CD4-positive, alpha-beta T cell (primary cell): ENCODE measurements at regions not wholly inside any gene's neighbourhood (a gene's known extent, or its start where the extent isn't known, plus 50 kb on each side); places are given as distances from the start of the nearest gene placed in this dataset.

Source experiments
- ATAC-seq: fragments of 200-7000 bp; cut with Tn5 transposase; one replicate; pipeline ENCODE4 v1.10.0; 2022; ENCODE audit warnings: mild to moderate bottlenecking; ENCODE audit not compliant: poor library complexity
- CTCF ChIA-PET: fragments of 350-600 bp; sonication (Branson Sonifier 250); formaldehyde crosslinking; loops from one replicate; lab custom pipeline; 2021; ENCODE audit warnings: antibody characterized with exemption, inconsistent platforms; lab: Charles Lee
- POLR2A ChIA-PET: fragments of 350-600 bp; sonication (Branson Sonifier 250); formaldehyde crosslinking; loops from one replicate; lab custom pipeline; 2021; ENCODE audit warnings: antibody characterized with exemption, inconsistent platforms; lab: Charles Lee
- DNase-seq, 14 experiments: peaks; one replicate each; pipeline ENCODE4 v3.0.0-alpha.2; 2013 to 2020; ENCODE audit warnings: mixed read lengths in 2 of 14
- H3K27ac ChIP-seq, 2 donors: one replicate each; pipeline versions ENCODE4 v1.5.1 to v1.7.0; 2013; ENCODE audit warnings: low read length in 2 of 2, low read depth in 1 of 2, mild to moderate bottlenecking in 1 of 2
- H3K27me3 ChIP-seq, 2 experiments: 1 replicate in 1 of 2; 2 replicates in 1 of 2; pipeline versions ENCODE4 v1.6.1 to v1.7.0; 2013; ENCODE audit warnings: low read length in 2 of 2, control low read depth in 1 of 2, mild to moderate bottlenecking in 1 of 2, moderate library complexity in 1 of 2; ENCODE audit not compliant: insufficient read depth in 2 of 2, control insufficient read depth in 1 of 2
- H3K36me3 ChIP-seq: one replicate; pipeline ENCODE4 v1.6.1; 2013; ENCODE audit warnings: low read length, control low read depth; ENCODE audit not compliant: insufficient read depth
- H3K4me1 ChIP-seq: one replicate; pipeline ENCODE4 v1.6.1; 2013; ENCODE audit warnings: low read length, control low read depth; ENCODE audit not compliant: insufficient read depth
- H3K4me3 ChIP-seq: one replicate; pipeline ENCODE4 v1.5.1; 2013; ENCODE audit warnings: mild to moderate bottlenecking, low read length, moderate library complexity
- H3K9me3 ChIP-seq, 2 experiments: 1 replicate in 1 of 2; 2 replicates in 1 of 2; pipeline versions ENCODE4 v1.6.1 to v1.7.0; 2013; ENCODE audit warnings: low read length in 2 of 2, mild to moderate bottlenecking in 2 of 2, control low read depth in 1 of 2, moderate library complexity in 1 of 2; ENCODE audit not compliant: control insufficient read depth in 1 of 2, insufficient read depth in 1 of 2
- H3K27ac Mint-ChIP-seq: one replicate; pipeline ENCODE4 v1.8.0; 2020; ENCODE audit warnings: mixed read lengths
- H3K27me3 Mint-ChIP-seq: one replicate; pipeline ENCODE4 v1.8.0; 2021; ENCODE audit warnings: mixed read lengths
- H3K36me3 Mint-ChIP-seq: one replicate; pipeline ENCODE4 v1.8.0; 2021; ENCODE audit warnings: low read depth, mixed read lengths
- H3K4me1 Mint-ChIP-seq: one replicate; pipeline ENCODE4 v1.8.0; 2021; ENCODE audit warnings: low read depth, mixed read lengths
- H3K4me3 Mint-ChIP-seq: one replicate; pipeline ENCODE4 v1.8.0; 2020; ENCODE audit warnings: mild to moderate bottlenecking, mixed read lengths
- H3K9me3 Mint-ChIP-seq: one replicate; pipeline ENCODE4 v1.8.0; 2020; ENCODE audit warnings: mixed read lengths
- intact Hi-C, 2 experiments: fragments of 100-400 bp; cut with DNase I in 1 of 2; cut with micrococcal nuclease in 1 of 2; formaldehyde crosslinking; loops; one replicate each; pipeline versions ENCODE4 v1.15.1 to v1.9.0; 2023 to 2025; cut with DNase I, micrococcal nuclease
- TF ChIP-seq, protein P1 (sequence below): fragments of 200-600 bp; IDR thresholded peaks from one replicate; pipeline ENCODE4 v1.8.0; 2022; ENCODE audit warnings: antibody characterized with exemption, mild to moderate bottlenecking

DNA sequence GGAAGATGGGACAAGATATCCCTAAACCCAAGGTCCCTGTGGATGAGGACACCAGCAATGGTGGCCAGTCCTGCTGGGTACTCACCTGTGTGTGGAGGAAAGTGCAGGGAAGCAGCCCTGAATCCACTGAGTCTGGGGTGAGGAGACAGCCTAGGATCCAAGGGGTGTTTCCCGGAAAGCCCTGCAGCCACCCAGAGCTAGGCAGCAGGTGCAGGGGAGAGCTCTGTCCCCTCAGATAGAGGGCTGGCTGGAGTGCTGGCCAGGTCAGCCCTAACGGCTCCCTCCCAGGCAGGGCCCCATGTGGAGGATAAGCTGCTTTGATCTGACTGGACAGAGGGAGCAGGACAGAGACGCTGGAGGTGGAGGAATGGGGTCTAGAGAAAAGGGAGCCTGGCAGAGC, 344.7 kb upstream of the IRX4 start:
- H3K27ac Mint-ChIP-seq = no peak overlapping the region
- no peaks in the 10 kb centered on the region for H3K9me3 Mint-ChIP-seq
- H3K36me3 Mint-ChIP-seq = no peaks in the 10 kb centered on the region
- Histone ChIP-seq H3K4me3 (no peak overlapping the region), H3K27ac (no peak overlapping the region), H3K9me3 (peaks cover 0 to 12% of the 10 kb centered on the region in 2 experiments), H3K4me1 (no peaks in the 10 kb centered on the region), H3K36me3 (no peaks in the 10 kb centered on the region), H3K27me3 (peaks cover 0 to 6% of the 10 kb centered on the region in 2 experiments)
- H3K27me3 Mint-ChIP-seq = peaks cover 4% of the 10 kb centered on the region
- H3K4me1 Mint-ChIP-seq = no peaks in the 10 kb centered on the region
- ChIA-PET POLR2A (no interaction called here), CTCF (no interaction called here)
- ATAC-seq (no peak), DNase-seq (no peak)
- TF ChIP-seq, protein P1, sequence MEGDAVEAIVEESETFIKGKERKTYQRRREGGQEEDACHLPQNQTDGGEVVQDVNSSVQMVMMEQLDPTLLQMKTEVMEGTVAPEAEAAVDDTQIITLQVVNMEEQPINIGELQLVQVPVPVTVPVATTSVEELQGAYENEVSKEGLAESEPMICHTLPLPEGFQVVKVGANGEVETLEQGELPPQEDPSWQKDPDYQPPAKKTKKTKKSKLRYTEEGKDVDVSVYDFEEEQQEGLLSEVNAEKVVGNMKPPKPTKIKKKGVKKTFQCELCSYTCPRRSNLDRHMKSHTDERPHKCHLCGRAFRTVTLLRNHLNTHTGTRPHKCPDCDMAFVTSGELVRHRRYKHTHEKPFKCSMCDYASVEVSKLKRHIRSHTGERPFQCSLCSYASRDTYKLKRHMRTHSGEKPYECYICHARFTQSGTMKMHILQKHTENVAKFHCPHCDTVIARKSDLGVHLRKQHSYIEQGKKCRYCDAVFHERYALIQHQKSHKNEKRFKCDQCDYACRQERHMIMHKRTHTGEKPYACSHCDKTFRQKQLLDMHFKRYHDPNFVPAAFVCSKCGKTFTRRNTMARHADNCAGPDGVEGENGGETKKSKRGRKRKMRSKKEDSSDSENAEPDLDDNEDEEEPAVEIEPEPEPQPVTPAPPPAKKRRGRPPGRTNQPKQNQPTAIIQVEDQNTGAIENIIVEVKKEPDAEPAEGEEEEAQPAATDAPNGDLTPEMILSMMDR = no peak
- H3K4me3 Mint-ChIP-seq = no peak overlapping the region
- intact Hi-C loops = no loop called here

DNA sequence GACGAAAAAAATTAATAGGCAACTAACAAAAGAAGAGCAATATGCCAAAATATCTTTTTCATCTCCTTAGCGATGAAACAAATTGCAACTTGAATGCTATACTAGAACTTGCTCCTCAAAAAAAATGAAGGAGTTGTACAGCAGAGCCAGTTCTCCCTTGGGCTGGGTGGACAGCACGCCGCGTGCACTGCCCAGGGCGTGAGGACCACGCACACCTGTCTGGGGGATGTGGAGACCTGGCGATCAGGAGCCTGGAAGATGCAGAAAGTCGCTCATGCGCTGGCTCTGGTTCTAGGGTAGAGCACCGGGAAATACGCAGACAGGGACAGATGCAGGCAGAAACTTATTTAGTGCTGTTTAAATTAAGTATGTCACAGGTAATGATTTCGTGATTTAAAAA, 342.0 kb upstream of the IRX4 start:
- no peak overlapping the region for H3K27ac Mint-ChIP-seq
- Histone ChIP-seq H3K4me1 (no peaks in the 10 kb centered on the region), H3K27me3 (no peaks in the 10 kb centered on the region), H3K36me3 (no peaks in the 10 kb centered on the region), H3K9me3 (peaks cover 0 to 24% of the 10 kb centered on the region in 2 experiments), H3K27ac (no peak overlapping the region), H3K4me3 (no peak overlapping the region)
- no peak for DNase-seq
- POLR2A ChIA-PET = no interaction called here
- intact Hi-C loops = no loop called here
- H3K27me3 Mint-ChIP-seq = peaks cover 4% of the 10 kb centered on the region
- peaks cover 1% of the 10 kb centered on the region for H3K9me3 Mint-ChIP-seq
- CTCF ChIA-PET = no interaction called here
- no peak overlapping the region for H3K4me3 Mint-ChIP-seq
- H3K36me3 Mint-ChIP-seq = no peaks in the 10 kb centered on the region
- TF ChIP-seq, protein P1 = no peak
- no peak for ATAC-seq
- H3K4me1 Mint-ChIP-seq = no peaks in the 10 kb centered on the region

DNA sequence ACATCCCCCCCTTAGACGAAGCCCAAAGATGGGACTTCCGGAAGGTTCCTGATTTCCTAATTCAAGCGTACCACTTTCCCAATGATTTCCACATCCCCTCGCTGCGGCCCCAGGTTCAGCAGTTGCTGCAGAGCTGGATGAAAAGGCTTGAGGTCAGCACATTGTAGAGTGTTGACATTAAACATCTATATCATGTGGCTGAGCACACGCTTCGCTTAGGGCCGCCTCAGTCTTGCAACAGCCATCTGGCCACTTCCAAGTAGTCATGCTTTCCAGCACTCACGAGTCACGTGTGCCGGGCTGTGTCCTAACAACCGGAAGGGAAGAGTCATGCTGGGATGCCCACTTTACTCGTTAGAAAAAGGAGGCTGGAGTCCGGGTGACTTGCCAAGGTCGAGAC, 340.6 kb upstream of the IRX4 start:
- Histone ChIP-seq H3K27me3 (no peaks in the 10 kb centered on the region), H3K9me3 (peaks cover 0 to 24% of the 10 kb centered on the region in 2 experiments), H3K36me3 (no peaks in the 10 kb centered on the region), H3K4me3 (no peak overlapping the region), H3K27ac (no peak overlapping the region), H3K4me1 (no peaks in the 10 kb centered on the region)
- POLR2A ChIA-PET = no interaction called here
- TF ChIP-seq, protein P1 = no peak
- DNase-seq = no peak
- Mint-ChIP-seq H3K4me3 (no peak overlapping the region), H3K4me1 (no peaks in the 10 kb centered on the region), H3K36me3 (no peaks in the 10 kb centered on the region), H3K27ac (no peak overlapping the region), H3K27me3 (no peaks in the 10 kb centered on the region), H3K9me3 (peaks cover 2% of the 10 kb centered on the region)
- CTCF ChIA-PET = no interaction called here
- intact Hi-C loops = no loop called here
- ATAC-seq = no peak
